Heart left ventricle (tissue), 16 donors: ENCODE measurements at regions not wholly inside any gene's neighbourhood (a gene's known extent, or its start where the extent isn't known, plus 50 kb on each side); places are given as distances from the start of the nearest gene placed in this dataset.

ENCODE experiments used
- ATAC-seq, 4 donors: fragments of 200-7000 bp; cut with Tn5 transposase; one replicate each; pipeline ENCODE4 v1.9.1; 2020 to 2022; ENCODE audit warnings: moderate library complexity in 4 of 4, mild to moderate bottlenecking in 3 of 4, moderate number of reproducible peaks in 1 of 4
- DNase-seq, 5 donors: peaks; one replicate each; pipeline ENCODE4 v3.0.0-alpha.2; 2020
- H3K27ac ChIP-seq, 12 donors: fragments of 200-600 bp; sonication (generic) in 4 of 12; one replicate each; pipeline versions ENCODE4 v1.5.0 to v1.8.0; 2016 to 2022; ENCODE audit warnings: mild to moderate bottlenecking in 2 of 12
- H3K27me3 ChIP-seq, 9 donors: fragments of 200-600 bp; sonication (generic) in 2 of 9; one replicate each; pipeline versions ENCODE4 v1.5.1 to v1.8.0; 2016 to 2022; ENCODE audit warnings: mild to moderate bottlenecking in 3 of 9
- H3K36me3 ChIP-seq, 9 donors: fragments of 200-600 bp; sonication (generic) in 2 of 9; one replicate each; pipeline versions ENCODE4 v1.5.0 to v1.8.0; 2018 to 2022; ENCODE audit warnings: mild to moderate bottlenecking in 2 of 9
- H3K4me1 ChIP-seq, 12 donors: fragments of 200-600 bp; sonication (generic) in 4 of 12; one replicate each; pipeline versions ENCODE4 v1.5.0 to v1.8.0; 2016 to 2022; ENCODE audit warnings: mild to moderate bottlenecking in 3 of 12
- H3K4me3 ChIP-seq, 12 donors: fragments of 200-600 bp; sonication (generic) in 4 of 12; one replicate each; pipeline versions ENCODE4 v1.5.0 to v1.8.0; 2017 to 2022; ENCODE audit warnings: mild to moderate bottlenecking in 9 of 12, moderate library complexity in 4 of 12
- H3K9me3 ChIP-seq, 12 donors: fragments of 200-600 bp; sonication (generic) in 4 of 12; one replicate each; pipeline versions ENCODE4 v1.5.0 to v1.8.0; 2016 to 2022; ENCODE audit warnings: mild to moderate bottlenecking in 1 of 12
- POLR2A ChIP-seq, 2 donors: fragments of 450-650 bp; IDR thresholded peaks; one replicate each; pipeline ENCODE4 v1.6.1; 2017; ENCODE audit warnings: antibody characterized with exemption in 2 of 2, mild to moderate bottlenecking in 2 of 2, moderate library complexity in 2 of 2
- WGBS, 4 donors: extraction: QIAGEN DNeasy Blood & Tissue Kit in 2 of 4; methylation state at CpG; one replicate each; pipeline versions ENCODE4 v1.1.5 to v1.1.7; 2013 to 2018; 5-methylcytosine and 5-hydroxymethylcytosine counted together
- intact Hi-C, 10 donors: fragments of 100-400 bp; cut with DNase I; formaldehyde crosslinking; loops; one replicate each; pipeline versions ENCODE4 v1.11.1 to v1.14.2; 2022
- TF ChIP-seq, protein P1 (sequence below), 12 donors: fragments of 200-600 bp; sonication (generic) in 4 of 12; IDR thresholded peaks; one replicate each; pipeline versions ENCODE4 v1.5.0 to v1.8.0; 2018 to 2022; ENCODE audit warnings: antibody characterized with exemption in 12 of 12, mild to moderate bottlenecking in 5 of 12
- donor health status: ischemic (EF 13 %, LVEDD 7.1; RV severe dilation, severe dysfunction).
- donor health status: healthy with polysubstance abuse.
- donor health status: DM: no; HTN: yes; CAD: no.
- donor health status: DM: no; HTN: no; CAD: no.
- donor health status: ischemic (EF 25% LVEDD 6.9; RV normal size, moderate dysfunction).
- donor health status: ischemic (EF 25% LVEDD 5.7; RV mildly dilated, moderate dysfunction).
- donor health status: healthy.
- donor health status: DM: yes; HTN: yes; CAD: no.
- donor health status: ischemic (EF 35%, LVEDD 5.7; RV mildly dilated, moderate dysfunction).
- donor health status: nonischemic (EF 11% LVEDD 7.7; RV severe dilation, severe dysfunction).
- donor health status: DM: yes; HTN: yes; CAD: no.
- donor health status: PGD.
- donor health status: ischemic (EF 29% LVEDD 5.4; RV normal size, mild dysfunction).
- donor health status: nonischemic (EF 23%, LVEDD 6.1; RV moderate dilation, normal function).

DNA sequence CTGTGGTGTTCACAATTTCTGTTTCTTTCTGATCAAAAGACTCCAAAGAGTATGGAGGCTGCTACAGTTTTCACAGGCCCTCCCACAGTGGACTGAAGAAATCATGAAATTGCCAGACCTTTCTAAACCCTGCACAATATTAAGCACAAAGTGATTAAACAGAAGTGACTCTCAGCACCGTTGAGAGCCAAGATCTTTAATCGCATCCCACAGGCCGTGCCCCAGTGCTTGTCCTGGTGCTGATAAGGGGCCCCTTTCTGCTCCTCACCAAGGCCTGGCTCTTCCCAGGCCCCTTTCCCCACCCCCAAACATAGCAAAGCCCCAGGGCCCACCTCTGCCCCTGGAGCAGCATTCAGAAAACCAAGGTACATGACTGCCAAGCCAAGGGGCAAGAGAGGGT lies 57.4 kb upstream of the BMAL1 start:
- intact Hi-C loops: no loop called here

DNA sequence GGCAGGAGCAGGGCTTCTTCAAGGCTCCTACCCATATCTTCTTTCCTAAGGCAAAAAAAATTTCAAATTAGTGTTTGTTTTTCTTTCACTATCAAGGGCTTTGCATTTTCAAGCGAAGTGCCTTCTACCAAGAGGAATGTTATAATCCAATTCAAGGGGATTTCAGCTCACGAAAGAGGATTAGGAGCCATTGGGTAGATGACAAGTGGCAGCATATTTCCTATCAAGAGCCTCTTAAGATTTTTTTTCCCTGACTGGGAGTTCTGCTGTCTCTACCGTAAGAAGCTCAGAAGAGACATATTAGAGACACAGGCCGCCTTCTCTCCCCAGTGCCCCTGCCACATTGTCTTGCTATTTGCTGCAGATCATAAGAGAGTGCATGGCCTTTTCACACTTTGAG lies 55.9 kb upstream of the BMAL1 start:
- intact Hi-C loops: no loop called here
- H3K27me3 ChIP-seq: no peaks in the 10 kb centered on the region
- H3K4me3 ChIP-seq: no peak overlapping the region
- no peaks in the 10 kb centered on the region for H3K36me3 ChIP-seq
- H3K9me3 ChIP-seq: peaks cover 0 to 3% (median 0%) of the 10 kb centered on the region in 12 donors
- DNase-seq (no peak), ATAC-seq (no peak)
- peaks cover 0 to under 1% (median 0%) of the 10 kb centered on the region in 12 donors for H3K4me1 ChIP-seq
- TF ChIP-seq, protein P1, sequence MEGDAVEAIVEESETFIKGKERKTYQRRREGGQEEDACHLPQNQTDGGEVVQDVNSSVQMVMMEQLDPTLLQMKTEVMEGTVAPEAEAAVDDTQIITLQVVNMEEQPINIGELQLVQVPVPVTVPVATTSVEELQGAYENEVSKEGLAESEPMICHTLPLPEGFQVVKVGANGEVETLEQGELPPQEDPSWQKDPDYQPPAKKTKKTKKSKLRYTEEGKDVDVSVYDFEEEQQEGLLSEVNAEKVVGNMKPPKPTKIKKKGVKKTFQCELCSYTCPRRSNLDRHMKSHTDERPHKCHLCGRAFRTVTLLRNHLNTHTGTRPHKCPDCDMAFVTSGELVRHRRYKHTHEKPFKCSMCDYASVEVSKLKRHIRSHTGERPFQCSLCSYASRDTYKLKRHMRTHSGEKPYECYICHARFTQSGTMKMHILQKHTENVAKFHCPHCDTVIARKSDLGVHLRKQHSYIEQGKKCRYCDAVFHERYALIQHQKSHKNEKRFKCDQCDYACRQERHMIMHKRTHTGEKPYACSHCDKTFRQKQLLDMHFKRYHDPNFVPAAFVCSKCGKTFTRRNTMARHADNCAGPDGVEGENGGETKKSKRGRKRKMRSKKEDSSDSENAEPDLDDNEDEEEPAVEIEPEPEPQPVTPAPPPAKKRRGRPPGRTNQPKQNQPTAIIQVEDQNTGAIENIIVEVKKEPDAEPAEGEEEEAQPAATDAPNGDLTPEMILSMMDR (IDR thresholded peaks at IDR 0.05): no peak
- TF ChIP-seq POLR2A (IDR thresholded peaks at IDR 0.05): no peak
- no peak overlapping the region for H3K27ac ChIP-seq
- 86 to 95% (median 89%) methylated on average over 4 of the region's 4 CpGs for WGBS, 4 donors

More for the DNA sequence above, 57.4 kb upstream of the BMAL1 start:
- Histone ChIP-seq H3K27ac (no peak overlapping the region), H3K4me3 (no peak overlapping the region), H3K27me3 (no peaks in the 10 kb centered on the region), H3K36me3 (no peaks in the 10 kb centered on the region), H3K9me3 (peaks cover 0 to 3% (median 0%) of the 10 kb centered on the region in 12 donors), H3K4me1 (peaks cover 0 to 13% (median 0%) of the 10 kb centered on the region in 12 donors)
- ATAC-seq: no peak
- 58 to 74% (median 63%) methylated on average over 3 of the region's 3 CpGs for WGBS, 4 donors
- no peak for DNase-seq
- TF ChIP-seq, protein P1 (IDR thresholded peaks at IDR 0.05): no peak
- TF ChIP-seq POLR2A (IDR thresholded peaks at IDR 0.05): no peak

DNA sequence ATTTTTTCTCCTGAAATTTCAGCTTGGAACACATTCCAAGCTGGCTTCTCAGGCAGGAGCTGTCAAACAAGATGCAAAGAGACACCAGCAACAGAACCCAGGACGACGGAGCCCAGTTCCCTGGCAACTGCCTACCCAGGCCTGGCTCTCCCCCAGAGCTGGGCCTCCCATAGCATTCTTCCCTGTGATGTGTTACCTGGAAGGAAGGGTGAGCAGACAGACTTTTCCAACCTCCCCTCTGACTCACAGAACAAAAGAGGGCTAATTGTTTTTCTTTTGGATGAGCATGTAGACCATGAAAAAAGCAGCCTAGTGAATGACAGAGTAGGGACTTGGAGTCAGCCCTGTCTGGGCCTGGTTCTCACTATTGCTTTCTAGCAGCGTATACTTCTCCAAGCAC lies 55.3 kb upstream of the BMAL1 start:
- intact Hi-C loops: no loop called here
- 52 to 80% (median 65%) methylated on average over 3 of the region's 3 CpGs for WGBS, 4 donors
- Histone ChIP-seq H3K27me3 (no peaks in the 10 kb centered on the region), H3K36me3 (no peaks in the 10 kb centered on the region), H3K4me3 (no peak overlapping the region), H3K9me3 (peaks cover 0 to 3% (median 0%) of the 10 kb centered on the region in 12 donors), H3K4me1 (no peaks in the 10 kb centered on the region), H3K27ac (no peak overlapping the region)
- TF ChIP-seq, protein P1 (IDR thresholded peaks at IDR 0.05): no peak
- TF ChIP-seq POLR2A (IDR thresholded peaks at IDR 0.05): no peak
- ATAC-seq (no peak), DNase-seq (no peak)

DNA sequence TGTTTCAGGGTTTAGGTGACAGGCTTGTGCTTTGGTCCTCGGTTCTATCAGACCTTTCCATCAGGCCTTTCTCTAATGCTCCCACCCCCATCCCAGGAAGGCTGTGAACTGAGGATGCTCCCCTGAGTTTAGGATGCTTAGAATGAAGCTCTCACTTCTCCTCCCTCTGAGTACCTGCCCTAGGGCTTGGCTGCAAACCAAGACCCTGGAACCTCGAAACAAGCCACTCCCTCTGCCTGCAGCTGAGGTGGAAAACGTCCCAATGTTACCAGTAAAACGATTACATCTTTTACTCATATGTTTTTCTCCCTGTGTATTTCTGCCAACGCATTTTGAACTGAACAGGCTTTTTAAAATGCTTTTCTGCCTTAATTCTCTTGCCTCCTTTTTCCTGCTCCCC lies 54.5 kb upstream of the BMAL1 start:
- ATAC-seq: no peak

More for the DNA sequence above, 54.5 kb upstream of the BMAL1 start:
- Histone ChIP-seq H3K27ac (no peak overlapping the region), H3K4me1 (no peaks in the 10 kb centered on the region), H3K27me3 (no peaks in the 10 kb centered on the region), H3K9me3 (peaks cover 0 to 3% (median 0%) of the 10 kb centered on the region in 12 donors), H3K36me3 (no peaks in the 10 kb centered on the region), H3K4me3 (no peak overlapping the region)
- 58 to 71% (median 64%) methylated on average over 5 of the region's 5 CpGs for WGBS, 4 donors
- intact Hi-C loops: no loop called here
- TF ChIP-seq, protein P1 (IDR thresholded peaks at IDR 0.05): no peak
- no peak for TF ChIP-seq POLR2A (IDR thresholded peaks at IDR 0.05)
- DNase-seq: no peak
